ENCODE measurements at regions not wholly inside any gene's neighbourhood (a gene's known extent, or its start where the extent isn't known, plus 50 kb on each side); places are given as distances from the start of the nearest gene placed in this dataset.

DNA sequence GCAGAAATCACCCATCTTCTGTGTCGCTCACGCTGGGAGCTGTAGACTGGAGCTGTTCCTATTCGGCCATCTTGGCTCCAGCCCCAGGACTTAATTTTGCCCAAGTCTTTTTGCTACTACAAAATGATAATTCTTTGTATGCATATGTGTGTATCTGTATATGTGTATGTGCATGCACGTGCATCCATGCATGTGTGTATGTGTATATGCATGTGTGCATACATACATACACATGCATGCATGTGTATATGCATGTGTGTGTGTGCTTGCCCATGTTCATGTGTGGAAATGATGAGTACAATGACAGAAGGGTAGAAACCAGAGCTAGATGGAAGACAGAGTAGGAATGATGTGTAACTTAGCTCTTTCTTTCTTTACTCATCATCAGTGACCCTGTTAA is 497.9 kb upstream of the SPRED2 start:
- Histone ChIP-seq H3K4ac (replicated peaks; ENCODE audit: insufficient read length, low read depth, low read length) (no peak overlapping the region), H3K4me2 (ENCODE audit: insufficient read depth in 1 of 2, low read depth in 2 of 2, low read length in 2 of 2) (no peak overlapping the region), H3K9ac (replicated peaks in 1 of 4; ENCODE audit: extremely low read depth in 1 of 4, low read depth in 3 of 4, low read length in 3 of 4) (no peak overlapping the region), H4K8ac (ENCODE audit: extremely low read depth, insufficient read depth, low read length) (no peak overlapping the region), H3K27ac (ENCODE audit: low read depth, low read length) (no peak overlapping the region), H2BK12ac (ENCODE audit: low read depth, low read length) (peak overlapping the region; percentile 20; the same call in 1 of the 2 replicates), H2AFZ (ENCODE audit: low read length) (no peak overlapping the region), H4K20me1 (replicated peaks in 1 of 2; ENCODE audit: control insufficient read depth in 1 of 2, insufficient read depth in 2 of 2, low read length in 2 of 2) (no peaks in the 10 kb centered on the region), H3K79me2 (ENCODE audit: control insufficient read depth in 1 of 2, insufficient read depth in 2 of 2, low read length in 2 of 2) (no peaks in the 10 kb centered on the region), H3K79me1 (ENCODE audit: low read depth, low read length) (no peaks in the 10 kb centered on the region; the same call in 1 of the 2 replicates), H2BK20ac (ENCODE audit: low read length) (no peak overlapping the region), H4K5ac (ENCODE audit: insufficient read length, low read depth, low read length) (no peak overlapping the region), H3K23me2 (ENCODE audit: low read depth, low read length) (no peaks in the 10 kb centered on the region), H3K4me1 (replicated peaks in 1 of 4; ENCODE audit: control insufficient read depth in 3 of 4, insufficient read depth in 4 of 4, low read length in 3 of 4) (no peaks in the 10 kb centered on the region), H3K36me3 (ENCODE audit: control insufficient read depth in 2 of 4, insufficient read depth in 4 of 4, low read length in 3 of 4) (no peaks in the 10 kb centered on the region), H4K91ac (replicated peaks; ENCODE audit: insufficient read length, low read length) (peak overlapping the region; percentile 92), H3K4me3 (ENCODE audit: extremely low read depth in 1 of 4, insufficient read depth in 2 of 4, low read depth in 3 of 4, low read length in 4 of 4) (no peak overlapping the region), H3K27me3 (replicated peaks in 1 of 4; ENCODE audit: control insufficient read depth in 3 of 4, extremely low read depth in 1 of 4, insufficient read depth in 3 of 4, low read length in 3 of 4) (peaks cover 0 to 1% (median 0%) of the 10 kb centered on the region in 4 experiments; a peak in 1 of 7 replicates), H2BK120ac (replicated peaks; ENCODE audit: low read depth, low read length) (no peak overlapping the region), H3K9me3 (ENCODE audit: insufficient read depth in 2 of 2, low read depth in 1 of 2, low read length in 1 of 2) (peaks cover 7 to 11% of the 10 kb centered on the region in 2 experiments; a peak in 3 of 4 replicates), H2BK5ac (ENCODE audit: low read depth, low read length) (no peak overlapping the region), H3K14ac (ENCODE audit: insufficient read length) (no peak overlapping the region), H3K23ac (ENCODE audit: insufficient read length) (no peak overlapping the region), H3K56ac (replicated peaks; ENCODE audit: insufficient read length, low read depth, low read length) (no peak overlapping the region), H2BK15ac (ENCODE audit: low read length) (no peak overlapping the region), H3K18ac (ENCODE audit: extremely low read depth, low read length) (no peak overlapping the region), H2AK5ac (ENCODE audit: low read depth, low read length) (no peak overlapping the region; the same call in 1 of the 2 replicates)
- no peak for FAIRE-seq
- CTCF ChIA-PET (ENCODE audit: partially characterized antibody): no interaction called here
- 96% methylated on average over 4 of the region's 4 CpGs; no CpG with 5 or more reads in 1 of the 2 experiments for WGBS, 2 experiments (ENCODE audit: extremely low coverage in 1 of 2, insufficient coverage in 1 of 2, insufficient read length in 1 of 2, insufficient replicate concordance in 2 of 2, low coverage in 1 of 2, low lambda C conversion rate in 2 of 2, missing lambda C conversion rate in 1 of 2)
- TF ChIP-seq SRF (IDR thresholded peaks at IDR 0.05; ENCODE audit: low read depth, low read length) (no peak), SIRT6 (IDR thresholded peaks at IDR 0.05; ENCODE audit: low read length) (no peak), TBP (IDR thresholded peaks at IDR 0.05; ENCODE audit: low read depth, low read length) (no peak), CEBPB (IDR thresholded peaks at IDR 0.05; ENCODE audit: low read depth, low read length) (no peak), TAF1 (IDR thresholded peaks at IDR 0.05; ENCODE audit: low read depth, low read length) (no peak), SP1 (IDR thresholded peaks at IDR 0.05; ENCODE audit: low read depth, low read length) (no peak), SUZ12 (IDR thresholded peaks at IDR 0.05; ENCODE audit: low read length) (no peak), POLR2A (IDR thresholded peaks at IDR 0.05; ENCODE audit: control extremely low read depth in 1 of 2, low read depth in 2 of 2, low read length in 2 of 2) (no peak)
- TF ChIP-seq, protein P1, sequence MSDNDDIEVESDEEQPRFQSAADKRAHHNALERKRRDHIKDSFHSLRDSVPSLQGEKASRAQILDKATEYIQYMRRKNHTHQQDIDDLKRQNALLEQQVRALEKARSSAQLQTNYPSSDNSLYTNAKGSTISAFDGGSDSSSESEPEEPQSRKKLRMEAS (IDR thresholded peaks at IDR 0.05): no peak
- TF ChIP-seq, protein P2, sequence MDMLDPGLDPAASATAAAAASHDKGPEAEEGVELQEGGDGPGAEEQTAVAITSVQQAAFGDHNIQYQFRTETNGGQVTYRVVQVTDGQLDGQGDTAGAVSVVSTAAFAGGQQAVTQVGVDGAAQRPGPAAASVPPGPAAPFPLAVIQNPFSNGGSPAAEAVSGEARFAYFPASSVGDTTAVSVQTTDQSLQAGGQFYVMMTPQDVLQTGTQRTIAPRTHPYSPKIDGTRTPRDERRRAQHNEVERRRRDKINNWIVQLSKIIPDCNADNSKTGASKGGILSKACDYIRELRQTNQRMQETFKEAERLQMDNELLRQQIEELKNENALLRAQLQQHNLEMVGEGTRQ (IDR thresholded peaks at IDR 0.05; ENCODE audit: low read length): no peak
- POLR2A ChIA-PET (ENCODE audit: partially characterized antibody): no interaction called here
- no peak for DNase-seq (ENCODE audit: low read depth in 1 of 2, low spot score in 2 of 2)
